ENCODE measurements at regions not wholly inside any gene's neighbourhood (a gene's known extent, or its start where the extent isn't known, plus 50 kb on each side); places are given as distances from the start of the nearest gene placed in this dataset.
A peak's percentile ranks its signal among the peaks of the same experiment; 100 is the strongest.

DNA sequence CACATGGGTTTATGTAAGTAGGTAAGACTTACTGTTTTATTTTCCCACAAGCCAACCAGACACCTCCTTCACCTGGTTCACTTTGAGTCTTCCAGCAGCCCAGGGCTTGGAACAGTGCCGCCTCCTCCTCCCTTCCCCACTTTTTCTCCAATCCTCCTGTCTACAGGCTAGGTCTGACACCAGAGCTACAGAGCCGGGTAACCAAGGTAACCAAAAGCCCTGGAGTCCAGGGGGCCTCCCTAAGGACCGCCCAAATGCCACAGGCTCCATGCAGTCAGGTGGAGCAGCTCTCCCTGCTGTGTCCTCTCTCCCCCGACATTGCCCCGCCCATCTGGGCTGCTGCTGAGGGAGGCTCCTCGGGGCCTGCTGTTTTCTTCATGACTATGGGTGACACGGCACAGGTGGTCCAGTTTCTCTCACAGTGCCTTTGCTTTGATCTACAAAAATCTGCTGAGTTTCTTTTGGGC is 138.0 kb upstream of the EFNA5 start:
- DNase-seq (ENCODE audit: low spot score): no peak

DNA sequence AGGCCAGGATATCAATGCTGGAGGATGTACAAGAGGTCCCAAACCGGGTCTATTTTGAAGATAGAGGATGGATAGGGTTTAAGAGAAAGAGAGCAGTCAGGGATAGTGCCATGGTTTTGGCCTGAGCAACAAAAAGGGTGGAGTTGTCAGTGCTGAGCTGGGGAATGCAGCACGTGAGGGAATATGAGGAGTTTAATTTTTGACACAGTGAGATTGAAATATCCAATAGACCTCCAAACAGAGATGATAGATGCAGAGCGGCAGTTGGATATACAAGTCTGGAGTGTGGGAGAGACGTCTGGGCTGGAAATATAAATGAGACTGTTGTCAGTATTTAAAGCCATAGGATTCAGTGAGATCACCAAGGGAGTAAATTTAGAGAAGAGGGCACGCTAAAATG is 136.7 kb upstream of the EFNA5 start:
- DNase-seq (ENCODE audit: low spot score): no peak

DNA sequence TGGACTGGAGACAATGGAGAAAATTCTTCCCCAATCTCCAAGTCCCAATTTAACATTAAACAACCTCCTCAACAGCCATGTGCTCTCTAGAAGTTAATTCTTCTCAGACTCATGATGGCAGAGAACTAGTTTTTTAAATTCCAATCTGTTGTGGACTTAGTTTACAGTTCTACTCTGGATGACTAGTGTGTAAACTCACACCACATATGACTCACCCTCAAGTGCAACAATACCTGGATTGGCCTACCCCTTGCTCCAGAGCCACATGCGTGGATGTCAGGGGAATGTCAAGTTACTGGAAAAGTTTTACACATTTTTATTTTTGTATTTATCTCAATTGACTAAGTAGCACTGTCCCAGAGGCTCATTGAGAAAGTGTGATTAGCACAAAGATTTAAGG is 136.0 kb upstream of the EFNA5 start:
- DNase-seq (ENCODE audit: low spot score): no peak

DNA sequence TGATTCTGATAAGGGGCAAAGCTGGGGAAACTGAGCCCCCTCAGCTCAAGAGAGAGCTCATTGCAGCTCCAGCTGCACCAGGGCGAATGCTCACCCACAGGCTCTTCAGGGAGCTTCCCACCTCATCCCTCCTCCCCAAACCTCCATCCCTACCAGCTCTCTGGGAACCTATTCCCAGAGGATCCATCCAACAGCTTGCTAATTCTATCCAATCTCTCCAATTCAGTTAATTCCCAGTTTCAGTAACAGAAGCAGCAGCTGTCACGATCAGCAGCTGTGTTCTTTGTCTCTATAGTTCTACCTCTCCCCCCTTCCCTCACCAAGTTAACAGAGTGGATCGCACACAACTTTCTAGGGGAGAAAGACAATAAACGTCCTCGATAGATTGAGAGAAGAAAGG is 135.5 kb upstream of the EFNA5 start:
- no peak for DNase-seq (ENCODE audit: low spot score)

DNA sequence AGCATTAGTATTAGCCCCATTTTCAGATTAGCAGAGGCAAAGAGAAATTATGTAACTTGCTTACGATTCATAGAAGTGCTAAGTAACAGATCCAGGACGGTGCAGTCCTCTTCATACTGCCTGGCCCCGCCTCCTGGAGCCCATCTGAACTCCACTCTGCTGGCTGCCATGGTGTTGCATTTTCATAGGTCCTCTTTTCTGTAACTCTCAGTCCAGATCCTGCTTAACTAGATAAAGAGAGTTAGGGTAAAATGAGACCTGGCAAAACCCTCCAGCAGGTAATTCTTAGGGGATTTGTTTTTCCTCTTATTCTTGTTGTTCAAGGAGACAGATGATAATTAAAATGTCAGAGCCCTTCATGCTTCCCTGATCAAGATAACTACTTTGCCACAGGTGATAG is 135.1 kb upstream of the EFNA5 start:
- no peak for DNase-seq (ENCODE audit: low spot score)

- DNase-seq (ENCODE audit: low spot score): no peak
Measured at GRCh38 chr5:107805166-107805565, 134.4 kb upstream of the EFNA5 start.

- no peak for DNase-seq (ENCODE audit: low spot score)
Measured at GRCh38 chr5:107803728-107804127, 133.0 kb upstream of the EFNA5 start.

- no peak for DNase-seq (ENCODE audit: low spot score)
Measured at GRCh38 chr5:107801061-107801460, 130.3 kb upstream of the EFNA5 start.

DNA sequence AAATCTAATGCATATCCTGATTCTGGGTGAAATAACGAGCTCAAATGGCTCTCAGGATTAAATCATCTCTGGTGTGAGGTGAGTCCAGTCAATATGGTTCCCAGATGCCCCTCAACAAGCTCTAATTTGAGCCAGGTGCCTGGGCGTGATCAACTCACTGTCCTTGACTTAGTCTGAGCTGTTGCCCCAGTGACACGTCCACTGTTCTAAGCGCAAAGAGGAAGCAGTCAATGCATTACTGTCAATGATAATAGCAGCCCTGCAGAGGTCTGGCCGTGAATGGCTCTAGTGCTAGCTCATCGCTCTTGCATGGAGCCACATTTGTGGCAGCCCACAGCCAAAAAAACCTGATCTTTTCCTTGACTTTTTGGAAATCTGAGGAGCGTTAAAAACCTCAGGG is 128.6 kb upstream of the EFNA5 start:
- no peak for DNase-seq (ENCODE audit: low spot score)

DNA sequence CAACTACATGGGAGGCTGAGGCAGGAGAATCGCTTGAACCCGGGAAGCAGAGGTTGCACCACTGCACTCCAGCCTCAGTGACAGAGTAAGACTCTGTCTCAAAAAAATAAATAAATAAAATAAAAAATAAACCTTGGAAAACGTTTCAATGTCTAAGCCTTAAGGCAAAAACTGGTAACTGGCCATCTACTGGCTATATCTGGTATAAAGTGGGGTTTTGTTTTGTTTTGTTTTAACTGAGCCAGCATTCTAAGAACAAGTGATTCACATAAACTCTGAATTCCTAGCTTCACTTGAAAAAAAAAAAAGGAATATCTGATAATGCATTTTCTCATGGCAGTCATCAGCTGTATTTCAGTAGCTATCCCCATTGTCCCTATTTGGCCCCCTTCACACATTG is 126.1 kb upstream of the EFNA5 start:
- DNase-seq (ENCODE audit: low spot score): no peak

- peak; percentile 33 for DNase-seq (ENCODE audit: low spot score)
Measured at GRCh38 chr5:107794741-107795140, 124.0 kb upstream of the EFNA5 start.

- DNase-seq (ENCODE audit: low spot score): no peak
Measured at GRCh38 chr5:107792940-107793339, 122.2 kb upstream of the EFNA5 start.

DNA sequence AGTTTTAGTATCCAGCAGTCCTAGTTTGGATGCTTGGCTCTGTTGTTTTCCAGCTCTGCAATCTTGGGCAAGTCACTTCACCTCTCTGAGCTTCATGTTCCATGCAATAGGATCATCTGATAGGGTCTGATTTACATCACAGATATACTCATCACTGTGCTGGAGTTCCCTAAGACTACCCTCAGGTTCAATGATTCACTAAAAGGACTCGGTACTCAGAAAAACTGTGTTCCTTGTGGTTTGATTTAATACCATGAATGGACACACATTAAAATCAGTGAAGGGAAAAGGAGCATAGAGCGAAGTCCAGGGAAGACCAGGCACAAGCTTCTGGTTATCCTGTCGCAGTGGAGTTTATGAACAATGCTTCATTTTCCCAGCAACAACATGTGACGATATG is 119.9 kb upstream of the EFNA5 start:
- no peak for DNase-seq (ENCODE audit: low spot score)

DNA sequence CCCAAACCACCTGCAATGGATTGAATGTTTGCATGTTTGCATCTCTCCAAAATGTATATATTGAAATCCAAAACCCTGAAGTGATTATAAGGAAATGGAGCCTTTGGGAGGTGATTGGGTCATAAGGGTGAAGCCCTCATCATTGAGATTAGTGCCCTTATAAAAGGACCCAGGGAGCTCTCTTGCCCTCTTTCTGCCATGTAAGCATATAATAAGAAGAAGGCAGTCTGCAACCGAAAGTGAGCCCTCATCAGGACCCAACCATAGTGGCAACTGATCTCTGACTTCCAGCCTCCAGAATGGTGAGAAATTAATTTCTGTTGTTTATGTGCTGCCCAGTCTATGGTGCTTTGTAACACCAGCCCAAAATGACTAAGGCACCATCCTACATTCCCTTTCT is 115.7 kb upstream of the EFNA5 start:
- DNase-seq (ENCODE audit: low spot score): no peak

GRCh38 chr5:107783551-107783950 is 112.8 kb upstream of the EFNA5 start:
- no peak for DNase-seq (ENCODE audit: low spot score)

DNA sequence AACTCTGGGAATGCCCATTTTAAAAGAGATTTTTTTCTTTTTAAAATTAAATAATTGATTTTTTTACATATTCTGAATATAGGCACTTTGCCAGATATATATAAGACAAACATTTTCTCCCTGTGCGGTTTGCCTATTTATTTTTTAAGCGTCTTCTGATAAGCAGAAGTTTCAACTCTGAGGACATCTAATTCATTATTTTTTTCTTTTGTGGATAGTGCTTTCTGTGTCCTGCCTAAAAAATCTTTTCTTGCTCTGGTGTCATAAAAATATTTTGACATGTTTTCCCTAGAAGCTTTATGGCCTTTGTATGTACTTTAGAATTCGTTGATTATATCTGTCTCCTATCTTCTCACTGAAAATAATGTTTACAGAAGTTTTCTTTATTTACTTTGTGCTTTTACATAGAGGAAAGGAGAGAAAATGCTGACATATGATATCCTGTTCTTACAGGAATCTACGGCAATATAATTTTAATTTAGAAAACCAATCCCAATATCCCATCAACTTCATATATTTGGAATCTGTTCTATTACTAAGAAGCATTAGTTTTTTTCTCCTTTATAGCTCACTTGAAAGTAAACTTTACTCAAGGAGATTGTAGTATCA is 111.9 kb upstream of the EFNA5 start:
- no peak for DNase-seq (ENCODE audit: low spot score)

DNA sequence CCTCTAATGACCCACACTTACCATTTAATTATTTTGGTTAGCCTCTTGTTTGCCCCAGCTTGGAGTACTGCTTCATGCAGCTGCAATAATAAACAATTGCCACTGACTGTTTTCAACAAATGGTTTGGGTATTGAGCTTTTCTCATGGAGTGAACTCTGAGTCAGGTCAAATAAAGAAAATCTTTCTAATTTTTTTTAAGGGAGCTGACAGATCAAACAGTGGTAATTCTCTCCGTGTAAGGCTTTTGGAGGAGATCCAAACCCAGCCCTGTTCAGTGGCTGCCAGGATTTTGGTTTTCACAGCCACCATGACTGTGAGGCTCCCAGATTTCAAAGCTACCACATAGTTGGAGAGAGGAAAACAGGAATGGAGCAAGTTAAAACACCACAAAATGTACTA is 110.7 kb upstream of the EFNA5 start:
- no peak for DNase-seq (ENCODE audit: low spot score)

DNA sequence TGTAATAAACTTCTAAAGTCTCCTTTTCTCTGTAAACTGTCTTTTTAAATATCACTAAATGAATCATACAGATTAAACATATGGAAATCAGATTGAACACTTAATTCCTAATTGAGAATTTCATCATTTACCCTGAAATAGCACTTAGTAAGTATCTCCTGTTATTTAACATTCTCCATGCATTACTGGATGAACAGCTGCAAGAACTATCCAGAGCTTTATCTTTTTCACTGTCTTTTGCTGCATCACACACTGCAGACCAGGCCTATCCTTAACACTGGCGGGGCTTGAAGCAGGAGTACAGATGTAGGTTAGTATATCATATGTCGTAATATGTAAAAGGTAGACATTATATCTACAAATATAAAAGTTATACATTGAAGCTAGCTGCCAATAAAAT is 108.7 kb upstream of the EFNA5 start:
- DNase-seq (ENCODE audit: low spot score): no peak

- no peak for DNase-seq (ENCODE audit: low spot score)
Measured at GRCh38 chr5:107778647-107779046, 107.9 kb upstream of the EFNA5 start.

- no peak for DNase-seq (ENCODE audit: low spot score)
Measured at GRCh38 chr5:107776922-107777740, 106.4 kb upstream of the EFNA5 start.

DNA sequence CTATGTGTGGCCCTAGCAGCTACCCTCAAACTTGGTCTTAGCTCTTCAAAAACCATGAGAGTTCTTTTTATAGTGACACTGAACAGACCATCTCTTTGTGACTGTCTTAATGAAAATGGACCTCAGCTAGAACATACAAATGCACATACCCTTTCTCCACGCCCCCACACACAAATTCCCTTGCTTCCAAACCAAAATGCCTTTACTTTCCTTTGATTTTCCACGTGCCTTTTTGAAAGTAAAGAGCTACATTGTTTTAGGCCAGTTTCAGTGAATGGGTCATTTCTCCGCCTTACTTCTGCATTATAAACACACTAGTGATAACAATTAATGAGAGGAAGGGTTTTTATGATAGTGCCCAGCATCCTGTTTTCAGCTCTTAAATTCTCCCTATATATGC is 105.8 kb upstream of the EFNA5 start:
- DNase-seq (ENCODE audit: low spot score): no peak

DNA sequence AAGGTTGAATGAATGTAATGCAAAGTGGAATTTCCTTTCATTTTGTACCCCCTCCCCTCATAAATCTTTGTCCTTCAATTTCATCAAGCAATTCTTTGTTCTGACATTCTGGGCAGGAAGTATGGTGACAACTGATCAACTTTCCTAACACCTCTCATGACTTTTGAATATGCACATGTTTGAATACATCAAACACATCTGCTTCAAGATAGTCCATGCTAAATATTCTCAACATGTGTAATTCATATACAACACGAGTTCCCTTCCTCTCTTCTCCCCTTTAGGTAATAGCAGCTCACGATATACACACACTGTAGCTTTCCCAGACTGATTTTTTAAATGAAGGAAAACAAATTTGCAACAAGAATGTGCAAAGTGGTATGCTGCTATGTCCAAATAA is 103.6 kb upstream of the EFNA5 start:
- no peak for DNase-seq (ENCODE audit: low spot score)

- no peak for DNase-seq (ENCODE audit: low spot score)
Measured at GRCh38 chr5:107773479-107773878, 102.7 kb upstream of the EFNA5 start.

Data from Ammon's horn (tissue), 1 donor.